ENCODE measurements at regions not wholly inside any gene's neighbourhood (a gene's known extent, or its start where the extent isn't known, plus 50 kb on each side); places are given as distances from the start of the nearest gene placed in this dataset.

DNA sequence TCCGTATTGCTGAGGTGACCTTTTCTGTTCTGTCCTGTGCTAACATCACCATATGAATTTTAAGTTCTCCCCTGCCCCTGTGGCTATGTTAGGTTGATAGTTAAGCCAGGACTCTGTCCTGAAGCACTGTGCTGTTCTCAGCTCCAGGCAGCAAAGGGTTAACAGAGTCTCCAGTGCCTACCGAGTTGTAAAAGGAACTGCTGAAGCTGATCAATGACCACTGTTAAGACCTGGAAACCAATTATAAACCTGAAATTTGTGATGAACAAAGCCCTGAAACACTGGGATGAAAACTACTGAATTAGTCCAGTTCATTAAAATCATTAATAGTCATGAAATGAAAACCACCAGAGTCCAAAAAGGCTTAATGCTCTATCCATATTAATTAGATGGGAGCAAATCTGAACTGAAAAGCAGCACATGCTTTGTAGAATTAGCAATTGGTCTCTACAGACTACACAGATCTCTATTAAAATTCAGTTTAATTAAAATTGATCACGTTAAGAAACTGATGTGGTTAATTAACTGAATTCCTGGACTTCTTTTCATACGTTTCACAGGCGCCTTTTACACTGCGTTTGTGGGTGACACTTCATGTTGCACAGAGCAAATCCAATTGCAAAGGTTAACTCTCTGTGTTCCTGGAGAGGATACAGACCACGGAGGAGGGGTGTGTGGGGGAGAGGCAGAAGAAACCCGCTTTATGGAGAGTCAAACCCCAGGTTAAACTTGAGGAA is 188.5 kb upstream of the MPPED2 start:
- Histone ChIP-seq H3K9me3 (ENCODE audit: control insufficient read depth in 2 of 2, low read length in 2 of 2) (no peaks in the 10 kb centered on the region), H3K9ac (ENCODE audit: low read length in 2 of 2) (no peak overlapping the region), H3K27me3 (ENCODE audit: control insufficient read depth in 1 of 2, insufficient read depth in 2 of 2, low read length in 2 of 2) (no peaks in the 10 kb centered on the region), H3K4me3 (ENCODE audit: low read length in 2 of 2) (no peak overlapping the region), H3K36me3 (ENCODE audit: control insufficient read depth in 2 of 2, insufficient read depth in 2 of 2, low read length in 2 of 2) (no peaks in the 10 kb centered on the region), H3K27ac (ENCODE audit: low read length) (no peak overlapping the region), H3K4me1 (ENCODE audit: control insufficient read depth, insufficient read depth, low read length) (peaks cover 3% of the 10 kb centered on the region)

- H3K9me3 ChIP-seq (ENCODE audit: control insufficient read depth in 2 of 2, low read length in 2 of 2), result no peaks in the 10 kb centered on the region
- no peaks in the 10 kb centered on the region for H3K27me3 ChIP-seq (ENCODE audit: control insufficient read depth in 1 of 2, insufficient read depth in 2 of 2, low read length in 2 of 2)
- peaks cover 3% of the 10 kb centered on the region for H3K4me1 ChIP-seq (ENCODE audit: control insufficient read depth, insufficient read depth, low read length)
- H3K4me3 ChIP-seq (ENCODE audit: low read length in 2 of 2), result no peak overlapping the region
- H3K36me3 ChIP-seq (ENCODE audit: control insufficient read depth in 2 of 2, insufficient read depth in 2 of 2, low read length in 2 of 2), result no peaks in the 10 kb centered on the region
- no peak overlapping the region for H3K9ac ChIP-seq (ENCODE audit: low read length in 2 of 2)
- H3K27ac ChIP-seq (ENCODE audit: low read length), result no peak overlapping the region
These were observed 186.8 kb upstream of the MPPED2 start for GRCh38 chr11:30772908-30773307.

DNA sequence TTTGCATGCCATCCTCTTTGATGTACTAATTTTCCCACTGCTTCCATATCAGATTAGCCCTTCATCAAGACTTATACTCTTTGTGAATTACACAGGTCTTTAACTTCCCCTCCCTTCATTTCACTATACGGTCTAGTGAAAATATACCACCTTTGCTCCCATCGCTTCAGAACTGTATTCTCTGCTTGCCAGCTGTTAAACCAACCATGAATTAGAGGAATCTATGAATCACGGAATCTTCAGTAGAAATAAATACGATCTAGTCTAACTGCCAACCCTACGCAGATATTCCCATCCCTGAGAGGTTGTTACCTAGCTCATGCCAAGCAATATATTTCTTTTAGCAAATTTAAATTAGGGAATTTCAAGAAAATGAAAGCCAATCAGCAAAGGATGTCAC is 177.8 kb upstream of the MPPED2 start:
- H3K9ac ChIP-seq (ENCODE audit: low read length in 2 of 2), result no peak overlapping the region
- H3K4me3 ChIP-seq (ENCODE audit: low read length in 2 of 2), result no peak overlapping the region
- no peaks in the 10 kb centered on the region for H3K36me3 ChIP-seq (ENCODE audit: control insufficient read depth in 2 of 2, insufficient read depth in 2 of 2, low read length in 2 of 2)
- H3K4me1 ChIP-seq (ENCODE audit: control insufficient read depth, insufficient read depth, low read length), result peaks cover 2% of the 10 kb centered on the region
- H3K9me3 ChIP-seq (ENCODE audit: control insufficient read depth in 2 of 2, low read length in 2 of 2), result peaks cover 3 to 5% of the 10 kb centered on the region in 2 donors
- no peak overlapping the region for H3K27ac ChIP-seq (ENCODE audit: low read length)
- H3K27me3 ChIP-seq (ENCODE audit: control insufficient read depth in 1 of 2, insufficient read depth in 2 of 2, low read length in 2 of 2), result no peaks in the 10 kb centered on the region

- Histone ChIP-seq H3K9ac (ENCODE audit: low read length in 2 of 2) (no peak overlapping the region), H3K36me3 (ENCODE audit: control insufficient read depth in 2 of 2, insufficient read depth in 2 of 2, low read length in 2 of 2) (no peaks in the 10 kb centered on the region), H3K27ac (ENCODE audit: low read length) (no peak overlapping the region), H3K4me3 (ENCODE audit: low read length in 2 of 2) (no peak overlapping the region), H3K27me3 (ENCODE audit: control insufficient read depth in 1 of 2, insufficient read depth in 2 of 2, low read length in 2 of 2) (no peaks in the 10 kb centered on the region), H3K4me1 (ENCODE audit: control insufficient read depth, insufficient read depth, low read length) (peaks cover 2% of the 10 kb centered on the region), H3K9me3 (ENCODE audit: control insufficient read depth in 2 of 2, low read length in 2 of 2) (peaks cover 3 to 5% of the 10 kb centered on the region in 2 donors)
These were observed 176.0 kb upstream of the MPPED2 start for GRCh38 chr11:30762188-30762587.

DNA sequence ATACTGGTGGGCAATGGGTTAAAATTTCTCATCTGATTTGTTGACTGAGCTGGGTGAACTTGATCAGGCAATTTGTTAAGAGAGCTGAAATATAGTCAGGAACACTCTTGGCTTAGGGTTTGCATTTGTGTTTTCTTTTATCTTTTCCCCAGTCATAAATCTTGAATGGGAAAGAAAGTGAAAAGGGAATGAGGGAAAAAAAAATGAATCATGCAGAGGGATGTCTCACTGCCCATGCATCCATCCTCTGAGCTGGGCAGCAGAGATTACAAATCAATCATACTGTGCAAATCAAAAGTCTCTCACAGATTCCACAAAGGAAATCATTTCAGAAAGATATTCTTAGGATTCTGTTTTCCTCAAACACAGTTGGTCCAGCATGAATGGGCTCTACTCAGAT is 174.2 kb upstream of the MPPED2 start:
- Histone ChIP-seq H3K4me3 (ENCODE audit: low read length in 2 of 2) (no peak overlapping the region), H3K9ac (ENCODE audit: low read length in 2 of 2) (no peak overlapping the region), H3K27ac (ENCODE audit: low read length) (no peak overlapping the region), H3K27me3 (ENCODE audit: control insufficient read depth in 1 of 2, insufficient read depth in 2 of 2, low read length in 2 of 2) (no peaks in the 10 kb centered on the region), H3K36me3 (ENCODE audit: control insufficient read depth in 2 of 2, insufficient read depth in 2 of 2, low read length in 2 of 2) (no peaks in the 10 kb centered on the region), H3K4me1 (ENCODE audit: control insufficient read depth, insufficient read depth, low read length) (peaks cover 2% of the 10 kb centered on the region), H3K9me3 (ENCODE audit: control insufficient read depth in 2 of 2, low read length in 2 of 2) (peaks cover 3 to 5% of the 10 kb centered on the region in 2 donors)

DNA sequence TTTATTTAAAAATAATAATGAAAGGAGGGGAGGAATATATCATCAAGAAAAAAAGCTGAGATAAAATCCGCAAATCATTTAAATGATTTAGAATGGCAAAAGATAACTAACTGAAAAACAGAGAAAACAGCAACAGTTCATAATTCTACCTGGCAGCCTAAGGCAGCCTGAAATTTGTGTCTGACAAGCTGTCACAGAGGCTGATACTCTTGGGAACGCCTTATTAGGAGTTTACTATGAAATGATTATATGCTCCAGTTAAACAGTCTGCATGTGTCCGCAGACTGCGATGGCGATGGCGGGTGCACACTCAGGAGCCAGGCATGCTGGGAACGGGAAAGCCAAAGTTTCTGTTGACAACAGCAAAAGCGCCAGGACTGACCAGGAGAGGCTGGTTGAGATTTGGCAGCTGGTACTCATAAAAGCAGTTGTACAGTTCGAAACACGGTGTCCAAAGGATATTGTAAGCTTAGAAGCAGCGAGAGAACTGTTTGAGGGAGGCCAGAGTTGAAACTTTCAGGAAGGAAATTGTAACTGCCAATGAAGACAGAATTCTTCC is 172.9 kb upstream of the MPPED2 start:
- no peaks in the 10 kb centered on the region for H3K27me3 ChIP-seq (ENCODE audit: control insufficient read depth in 1 of 2, insufficient read depth in 2 of 2, low read length in 2 of 2)
- no peak overlapping the region for H3K4me3 ChIP-seq (ENCODE audit: low read length in 2 of 2)
- no peak overlapping the region for H3K27ac ChIP-seq (ENCODE audit: low read length)
- H3K9me3 ChIP-seq (ENCODE audit: control insufficient read depth in 2 of 2, low read length in 2 of 2), result peaks cover 3 to 5% of the 10 kb centered on the region in 2 donors
- H3K9ac ChIP-seq (ENCODE audit: low read length in 2 of 2), result no peak overlapping the region
- no peaks in the 10 kb centered on the region for H3K36me3 ChIP-seq (ENCODE audit: control insufficient read depth in 2 of 2, insufficient read depth in 2 of 2, low read length in 2 of 2)
- peaks cover 2% of the 10 kb centered on the region for H3K4me1 ChIP-seq (ENCODE audit: control insufficient read depth, insufficient read depth, low read length)

- Histone ChIP-seq H3K36me3 (ENCODE audit: control insufficient read depth in 2 of 2, insufficient read depth in 2 of 2, low read length in 2 of 2) (no peaks in the 10 kb centered on the region), H3K27ac (ENCODE audit: low read length) (no peak overlapping the region), H3K9me3 (ENCODE audit: control insufficient read depth in 2 of 2, low read length in 2 of 2) (peaks cover 3 to 5% of the 10 kb centered on the region in 2 donors), H3K4me1 (ENCODE audit: control insufficient read depth, insufficient read depth, low read length) (peaks cover 2% of the 10 kb centered on the region), H3K27me3 (ENCODE audit: control insufficient read depth in 1 of 2, insufficient read depth in 2 of 2, low read length in 2 of 2) (no peaks in the 10 kb centered on the region), H3K4me3 (ENCODE audit: low read length in 2 of 2) (no peak overlapping the region), H3K9ac (ENCODE audit: low read length in 2 of 2) (no peak overlapping the region)
These were observed 172.4 kb upstream of the MPPED2 start for GRCh38 chr11:30758518-30758917.

- Histone ChIP-seq H3K27me3 (ENCODE audit: control insufficient read depth in 1 of 2, insufficient read depth in 2 of 2, low read length in 2 of 2) (no peaks in the 10 kb centered on the region), H3K36me3 (ENCODE audit: control insufficient read depth in 2 of 2, insufficient read depth in 2 of 2, low read length in 2 of 2) (no peaks in the 10 kb centered on the region), H3K4me3 (ENCODE audit: low read length in 2 of 2) (no peak overlapping the region), H3K27ac (ENCODE audit: low read length) (no peak overlapping the region), H3K9me3 (ENCODE audit: control insufficient read depth in 2 of 2, low read length in 2 of 2) (peaks cover 3 to 5% of the 10 kb centered on the region in 2 donors), H3K4me1 (ENCODE audit: control insufficient read depth, insufficient read depth, low read length) (peaks cover 2% of the 10 kb centered on the region), H3K9ac (ENCODE audit: low read length in 2 of 2) (no peak overlapping the region)
These were observed 171.9 kb upstream of the MPPED2 start for GRCh38 chr11:30758012-30758411.

- Histone ChIP-seq H3K4me3 (ENCODE audit: low read length in 2 of 2) (no peak overlapping the region), H3K9ac (ENCODE audit: low read length in 2 of 2) (no peak overlapping the region), H3K4me1 (ENCODE audit: control insufficient read depth, insufficient read depth, low read length) (no peaks in the 10 kb centered on the region), H3K9me3 (ENCODE audit: control insufficient read depth in 2 of 2, low read length in 2 of 2) (no peaks in the 10 kb centered on the region), H3K36me3 (ENCODE audit: control insufficient read depth in 2 of 2, insufficient read depth in 2 of 2, low read length in 2 of 2) (no peaks in the 10 kb centered on the region), H3K27ac (ENCODE audit: low read length) (no peak overlapping the region), H3K27me3 (ENCODE audit: control insufficient read depth in 1 of 2, insufficient read depth in 2 of 2, low read length in 2 of 2) (no peaks in the 10 kb centered on the region)
These were observed 167.8 kb upstream of the MPPED2 start for GRCh38 chr11:30753994-30754393.

DNA sequence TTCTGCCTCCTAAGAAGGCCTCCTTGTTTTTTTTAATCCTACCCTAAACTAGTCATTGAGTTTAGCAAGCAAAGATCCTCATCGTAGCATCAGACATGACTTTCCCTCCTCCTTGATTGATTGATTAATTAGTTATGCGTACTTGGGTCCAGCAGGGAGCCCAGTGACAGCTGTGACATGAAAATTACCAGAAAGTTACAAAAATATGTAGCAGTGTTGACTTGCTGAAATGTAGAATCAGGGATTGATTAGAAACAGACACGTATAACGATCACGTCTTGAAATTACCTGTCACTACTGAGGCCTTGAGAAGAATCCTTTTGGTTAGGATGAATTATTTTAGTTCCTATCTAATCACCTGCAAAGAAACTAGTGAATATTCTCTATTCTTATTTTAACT is 167.4 kb upstream of the MPPED2 start:
- Histone ChIP-seq H3K27ac (ENCODE audit: low read length) (no peak overlapping the region), H3K36me3 (ENCODE audit: control insufficient read depth in 2 of 2, insufficient read depth in 2 of 2, low read length in 2 of 2) (no peaks in the 10 kb centered on the region), H3K4me3 (ENCODE audit: low read length in 2 of 2) (no peak overlapping the region), H3K4me1 (ENCODE audit: control insufficient read depth, insufficient read depth, low read length) (no peaks in the 10 kb centered on the region), H3K27me3 (ENCODE audit: control insufficient read depth in 1 of 2, insufficient read depth in 2 of 2, low read length in 2 of 2) (no peaks in the 10 kb centered on the region), H3K9ac (ENCODE audit: low read length in 2 of 2) (no peak overlapping the region), H3K9me3 (ENCODE audit: control insufficient read depth in 2 of 2, low read length in 2 of 2) (no peaks in the 10 kb centered on the region)

GRCh38 chr11:30749268-30749667 is 163.1 kb upstream of the MPPED2 start:
- H3K9me3 ChIP-seq (ENCODE audit: control insufficient read depth in 2 of 2, low read length in 2 of 2), result no peaks in the 10 kb centered on the region
- H3K36me3 ChIP-seq (ENCODE audit: control insufficient read depth in 2 of 2, insufficient read depth in 2 of 2, low read length in 2 of 2), result no peaks in the 10 kb centered on the region
- no peaks in the 10 kb centered on the region for H3K27me3 ChIP-seq (ENCODE audit: control insufficient read depth in 1 of 2, insufficient read depth in 2 of 2, low read length in 2 of 2)
- no peak overlapping the region for H3K4me3 ChIP-seq (ENCODE audit: low read length in 2 of 2)
- H3K4me1 ChIP-seq (ENCODE audit: control insufficient read depth, insufficient read depth, low read length), result no peaks in the 10 kb centered on the region
- no peak overlapping the region for H3K27ac ChIP-seq (ENCODE audit: low read length)
- no peak overlapping the region for H3K9ac ChIP-seq (ENCODE audit: low read length in 2 of 2)

All from stomach smooth muscle (tissue), 2 donors.